ENCODE measurements at regions not wholly inside any gene's neighbourhood (a gene's known extent, or its start where the extent isn't known, plus 50 kb on each side); places are given as distances from the start of the nearest gene placed in this dataset.

GRCh38 chr5:52727576-52727975 is 60.1 kb upstream of the ITGA1 start:
- TF ChIP-seq CTCF (conservative IDR thresholded peaks at IDR 0.05; ENCODE audit: low read length) (no peak), EZH2phosphoT487 (IDR thresholded peaks at IDR 0.05; ENCODE audit: borderline replicate concordance) (no peak)

All from Loucy (cell line).